K562 (cell line): ENCODE measurements at regions not wholly inside any gene's neighbourhood (a gene's known extent, or its start where the extent isn't known, plus 50 kb on each side); places are given as distances from the start of the nearest gene placed in this dataset.

Source experiments
- ATAC-seq: fragments of 200-7000 bp; cut with Tn5 transposase; 3 replicates; pipeline ENCODE4 v1.9.1; 2020; ENCODE audit warnings: moderate library complexity
- BruUV-seq: library from RNA; stranded (reverse); fragments of 400-500 nt; replicated peaks from 2 replicates; lab custom pipeline; 2021; lab: Mats Ljungman, UMichigan
- CTCF ChIA-PET: fragments of 300-600 bp; formaldehyde crosslinking; extraction: SDS; loops from one replicate; lab custom pipeline; 2021; ENCODE audit warnings: low intra/inter-chr PET ratio; lab: Yijun Ruan, JAX
- POLR2A ChIA-PET: fragments of 300-600, 350-650 bp; sonication (Branson Sonifier 250); formaldehyde crosslinking; extraction: SDS; loops from one replicate; lab custom pipeline; 2021; ENCODE audit warnings: antibody characterized with exemption, inconsistent platforms; lab: Yijun Ruan, JAX
- DNase-seq, 4 experiments: peaks; one replicate each; pipeline versions ENCODE4 v3.0.0 to v3.0.0-alpha.2; 2011 to 2018; ENCODE audit warnings: low spot score in 3 of 4, mixed read lengths in 3 of 4; ENCODE audit errors: extremely low read depth in 1 of 4
- FAIRE-seq: peaks from 2 replicates; lab custom pipeline; 2011; peaks lifted over from hg19 to GRCh38; lab: Jason Lieb, UNC
- H2AFZ ChIP-seq: 2 replicates; pipeline ENCODE4 v1.6.0; 2011; ENCODE audit warnings: low read depth, low read length, control low read depth, inconsistent platforms
- H3K27ac ChIP-seq: fragments of 200-600 bp; 3 replicates; pipeline ENCODE4 v1.8.0; 2011; ENCODE audit warnings: low read depth, mild to moderate bottlenecking, control low read depth, inconsistent platforms, low read length, moderate library complexity, mixed read lengths; ENCODE audit errors: extremely low read depth
- H3K27me3 ChIP-seq, 2 experiments: fragments of 300-600 bp in 1 of 2; 2 replicates in 1 of 2; 3 replicates in 1 of 2; pipeline versions ENCODE4 v1.6.0 to v1.8.0; 2011; ENCODE audit warnings: inconsistent platforms in 2 of 2, low read length in 2 of 2, mild to moderate bottlenecking in 1 of 2, mixed read lengths in 1 of 2, moderate library complexity in 1 of 2; ENCODE audit not compliant: control insufficient read depth in 2 of 2, insufficient read depth in 2 of 2
- H3K36me3 ChIP-seq: fragments of 300-600 bp; 3 replicates; pipeline ENCODE4 v1.8.0; 2011; ENCODE audit warnings: mild to moderate bottlenecking, low read length, inconsistent platforms; ENCODE audit not compliant: control insufficient read depth, insufficient read depth
- H3K4me1 ChIP-seq, 2 experiments: fragments of 200-600 bp in 1 of 2; replicated peaks in 1 of 2; 2 replicates in 1 of 2; 3 replicates in 1 of 2; pipeline versions ENCODE4 v1.5.1 to v1.8.0; 2011; ENCODE audit warnings: inconsistent platforms in 2 of 2, low read length in 2 of 2, mild to moderate bottlenecking in 1 of 2, mixed read lengths in 1 of 2, moderate library complexity in 1 of 2; ENCODE audit not compliant: control insufficient read depth in 2 of 2, insufficient read depth in 2 of 2
- H3K4me2 ChIP-seq: 2 replicates; pipeline ENCODE4 v1.6.1; 2011; ENCODE audit warnings: low read length, control low read depth, inconsistent platforms, mixed read lengths; ENCODE audit not compliant: insufficient read depth
- H3K4me3 ChIP-seq: fragments of 200-600 bp; sonication (generic), shearing (Covaris generic); 2 replicates; pipeline ENCODE4 v1.5.1; 2016; ENCODE audit warnings: control low read depth, inconsistent platforms
- H3K79me2 ChIP-seq: fragments of 200-600 bp; 3 replicates; pipeline ENCODE4 v1.8.0; 2011; ENCODE audit warnings: low read length, inconsistent platforms; ENCODE audit not compliant: control insufficient read depth, insufficient read depth
- H3K9ac ChIP-seq, 2 experiments: 2 replicates each; pipeline versions ENCODE4 v1.6.0 to v1.6.1; 2011; ENCODE audit warnings: low read depth in 2 of 2, low read length in 2 of 2, control low read depth in 1 of 2, inconsistent platforms in 1 of 2, mild to moderate bottlenecking in 1 of 2, mixed read lengths in 1 of 2; ENCODE audit not compliant: insufficient read depth in 1 of 2
- H3K9me1 ChIP-seq: one replicate; pipeline ENCODE4 v1.6.0; 2011; ENCODE audit warnings: inconsistent platforms, mild to moderate bottlenecking, low read length, moderate library complexity; ENCODE audit not compliant: control insufficient read depth, insufficient read depth
- H3K9me3 ChIP-seq: replicated peaks from 2 replicates; pipeline ENCODE4 v1.5.1; 2011; ENCODE audit warnings: low read depth, low read length, inconsistent platforms; ENCODE audit not compliant: control insufficient read depth, insufficient read depth
- H4K20me1 ChIP-seq: replicated peaks from 2 replicates; pipeline ENCODE4 v1.6.1; 2011; ENCODE audit warnings: low read length, inconsistent platforms, mixed read lengths; ENCODE audit not compliant: control insufficient read depth, insufficient read depth
- ETV1 ChIP-seq: fragments of 450-650 bp; conservative IDR thresholded peaks from 2 replicates; pipeline ENCODE4 v1.6.1; 2016; ENCODE audit warnings: missing genetic modification characterization, control low read depth, low read depth, missing compliant biosample characterization
- HSF4 ChIP-seq: fragments of 250-450 bp; sonication (Bioruptor Pico); IDR thresholded peaks from 2 replicates; pipeline ENCODE4 v2.1.2; 2022; ENCODE audit warnings: mild to moderate bottlenecking, moderate library complexity, borderline replicate concordance
- MAFF ChIP-seq: IDR thresholded peaks from 2 replicates; pipeline ENCODE4 v1.6.1; 2012; ENCODE audit warnings: low read length, improper control_type of control experiment
- SMARCA5 ChIP-seq: fragments of 450-650 bp; IDR thresholded peaks from 2 replicates; pipeline ENCODE4 v1.6.1; 2016
- SPI1 ChIP-seq: IDR thresholded peaks from 2 replicates; pipeline ENCODE4 v1.6.1; 2011; ENCODE audit warnings: low read depth, low read length, control low read depth, borderline replicate concordance
- ZNF76 ChIP-seq: fragments of 250-450 bp; sonication (Bioruptor Pico); IDR thresholded peaks from 2 replicates; pipeline ENCODE4 v1.4.0; 2020; ENCODE audit warnings: mild to moderate bottlenecking, moderate library complexity, borderline replicate concordance
- WGBS: fragments of 100-300 bp; shearing (Covaris generic); methylation state at CpG from one replicate; pipeline ENCODE4 v1.1.6; 2016; ENCODE audit warnings: low coverage, mixed read lengths; ENCODE audit not compliant: insufficient coverage; ENCODE audit errors: missing lambda C conversion rate; 5-methylcytosine and 5-hydroxymethylcytosine counted together
- in situ Hi-C: fragments of 300-500 bp; cut with MboI; formaldehyde crosslinking; loops from 4 replicates; pipeline ENCODE4 v1.15.0; 2018; ENCODE audit warnings: inconsistent platforms, mixed read lengths
- intact Hi-C: fragments of 100-400 bp; cut with micrococcal nuclease; formaldehyde crosslinking; loops from 2 replicates; pipeline ENCODE4 v1.14.2; 2022
- TF ChIP-seq, protein P1 (sequence below): fragments of 250-450 bp; sonication (Bioruptor Pico); IDR thresholded peaks from 2 replicates; pipeline ENCODE4 v1.5.0; 2022; ENCODE audit warnings: mild to moderate bottlenecking
- TF ChIP-seq, protein P2 (sequence below): sonication (generic); formaldehyde crosslinking; IDR thresholded peaks from 2 replicates; pipeline ENCODE4 v1.8.0; 2022; ENCODE audit warnings: mild to moderate bottlenecking, missing genetic modification reagents, borderline replicate concordance

DNA sequence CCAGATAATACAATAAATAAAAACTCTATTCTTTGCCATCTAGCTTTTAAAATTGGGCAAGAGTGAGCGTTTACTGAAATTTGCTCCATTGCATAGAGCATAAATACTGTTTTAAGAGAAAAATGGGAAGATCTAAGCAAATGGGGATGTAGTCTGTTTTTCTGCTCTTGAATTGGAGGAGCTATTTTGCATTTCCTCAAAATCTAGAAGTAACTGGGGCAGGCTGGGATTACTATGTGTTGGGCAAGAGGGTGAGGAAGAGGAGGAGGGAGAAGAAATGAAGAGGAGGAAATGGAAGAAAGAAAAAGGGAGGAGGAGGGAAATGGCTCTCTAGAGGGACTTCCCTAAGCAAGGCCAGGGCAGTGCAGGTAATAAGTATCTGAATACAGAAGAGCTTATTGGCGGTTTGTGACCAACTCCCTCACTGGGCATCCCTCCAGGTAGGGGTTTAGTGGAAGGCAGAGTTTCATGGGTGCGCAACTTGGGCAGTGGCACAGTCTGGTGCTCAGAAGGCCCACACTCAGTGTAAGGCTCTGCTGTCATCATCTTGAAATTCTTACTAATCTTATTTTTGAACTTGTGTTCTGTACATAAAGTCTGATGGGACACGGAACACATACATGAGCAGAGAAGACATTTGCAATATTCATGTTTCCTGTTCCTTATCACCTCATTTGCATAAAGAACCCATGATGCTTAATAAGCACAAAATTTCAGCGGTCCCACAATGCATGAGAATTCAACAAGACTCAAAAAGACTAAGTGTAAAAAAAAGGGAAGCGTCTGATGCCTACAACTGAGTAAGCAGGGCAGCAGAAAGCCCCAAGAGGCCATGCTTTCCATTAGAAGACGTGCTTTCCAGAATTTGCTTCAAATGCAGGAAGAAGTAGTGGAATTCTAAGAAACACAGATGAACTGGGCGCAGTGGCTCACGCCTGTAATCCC, 116.9 kb downstream of the EVX1 start:
- Histone ChIP-seq H3K9ac (no peak overlapping the region), H3K9me1 (no peaks in the 10 kb centered on the region), H3K4me2 (no peak overlapping the region), H3K79me2 (no peaks in the 10 kb centered on the region), H2AFZ (no peak overlapping the region), H4K20me1 (no peaks in the 10 kb centered on the region), H3K4me3 (no peak overlapping the region), H3K9me3 (no peaks in the 10 kb centered on the region), H3K36me3 (no peaks in the 10 kb centered on the region), H3K4me1 (no peaks in the 10 kb centered on the region), H3K27me3 (peaks cover 3 to 4% of the 10 kb centered on the region in 2 experiments; a peak in 1 of 5 replicates), H3K27ac (no peak overlapping the region)
- intact Hi-C loops: no loop called here
- CTCF ChIA-PET: no interaction called here
- DNase-seq (no peak), ATAC-seq (no peak), FAIRE-seq (no peak)
- BruUV-seq: no TSS peak
- in situ Hi-C loops: no loop called here
- POLR2A ChIA-PET: no interaction called here
- TF ChIP-seq SPI1 (0 out of 2 replicates have a peak, but pooled peaks have one; percentile 11), SMARCA5 (no peak)
- 19% methylated on average over 9 of the region's 9 CpGs for WGBS

DNA sequence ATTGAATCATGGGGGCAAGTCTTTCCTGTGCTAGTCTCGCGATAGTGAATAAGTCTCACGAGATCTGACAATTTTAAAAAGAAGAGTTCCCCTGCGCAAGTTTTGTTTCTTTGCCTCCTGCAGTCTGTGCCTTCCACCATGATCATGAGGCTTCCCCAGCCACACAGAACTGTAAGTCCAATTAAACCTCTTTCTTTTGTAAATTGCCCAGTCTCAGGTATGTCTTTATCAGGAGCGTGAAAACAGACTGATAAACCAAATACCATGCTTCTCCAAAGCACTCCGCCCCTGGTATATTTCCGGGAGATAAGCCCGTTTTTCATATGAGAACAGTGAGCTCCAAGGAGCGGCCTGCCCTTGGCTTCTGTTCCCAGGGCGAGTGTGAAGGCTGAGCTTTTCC, 118.9 kb downstream of the EVX1 start:
- no peaks in the 10 kb centered on the region for H3K9me1 ChIP-seq
- no peaks in the 10 kb centered on the region for H3K4me1 ChIP-seq
- H3K4me2 ChIP-seq: peak overlapping the region; percentile 32
- ChIA-PET POLR2A (interaction anchor here (1.0 to 1.5 kb wide), 3 partner anchors 12 to 27 kb away, joined by 3 to 5 read pairs (median 3); no protein-coding TSS in a partner anchor), CTCF (no interaction called here)
- intact Hi-C loops (no loop called here), in situ Hi-C loops (no loop called here)
- no TSS peak for BruUV-seq
- ATAC-seq (peak; percentile 85), FAIRE-seq (peak; percentile 76), DNase-seq (peak; percentile 19 to 63 (median 38))
- no peaks in the 10 kb centered on the region for H3K79me2 ChIP-seq
- peak overlapping the region; percentile 43 to 66; a peak in 3 of 4 replicates for H3K9ac ChIP-seq
- 9% methylated on average over 10 of the region's 10 CpGs for WGBS
- peaks cover 0 to 4% of the 10 kb centered on the region in 2 experiments; a peak in 1 of 5 replicates for H3K27me3 ChIP-seq
- no peaks in the 10 kb centered on the region for H3K36me3 ChIP-seq
- no peaks in the 10 kb centered on the region for H3K9me3 ChIP-seq
- H4K20me1 ChIP-seq: no peaks in the 10 kb centered on the region
- peak overlapping the region; percentile 49; the same call in 2 of the 3 replicates for H3K27ac ChIP-seq
- H3K4me3 ChIP-seq: peak overlapping the region; percentile 26
- H2AFZ ChIP-seq: peak overlapping the region; percentile 68
- TF ChIP-seq HSF4 (no peak), ZNF76 (no peak), MAFF (peak; percentile 40; the same call in 1 of the 2 replicates), ETV1 (tag) (peak; percentile 40)
- TF ChIP-seq, protein P1, sequence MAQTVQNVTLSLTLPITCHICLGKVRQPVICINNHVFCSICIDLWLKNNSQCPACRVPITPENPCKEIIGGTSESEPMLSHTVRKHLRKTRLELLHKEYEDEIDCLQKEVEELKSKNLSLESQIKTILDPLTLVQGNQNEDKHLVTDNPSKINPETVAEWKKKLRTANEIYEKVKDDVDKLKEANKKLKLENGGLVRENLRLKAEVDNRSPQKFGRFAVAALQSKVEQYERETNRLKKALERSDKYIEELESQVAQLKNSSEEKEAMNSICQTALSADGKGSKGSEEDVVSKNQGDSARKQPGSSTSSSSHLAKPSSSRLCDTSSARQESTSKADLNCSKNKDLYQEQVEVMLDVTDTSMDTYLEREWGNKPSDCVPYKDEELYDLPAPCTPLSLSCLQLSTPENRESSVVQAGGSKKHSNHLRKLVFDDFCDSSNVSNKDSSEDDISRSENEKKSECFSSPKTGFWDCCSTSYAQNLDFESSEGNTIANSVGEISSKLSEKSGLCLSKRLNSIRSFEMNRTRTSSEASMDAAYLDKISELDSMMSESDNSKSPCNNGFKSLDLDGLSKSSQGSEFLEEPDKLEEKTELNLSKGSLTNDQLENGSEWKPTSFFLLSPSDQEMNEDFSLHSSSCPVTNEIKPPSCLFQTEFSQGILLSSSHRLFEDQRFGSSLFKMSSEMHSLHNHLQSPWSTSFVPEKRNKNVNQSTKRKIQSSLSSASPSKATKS (CRISPR knock-in tag): no peak
- TF ChIP-seq, protein P2, sequence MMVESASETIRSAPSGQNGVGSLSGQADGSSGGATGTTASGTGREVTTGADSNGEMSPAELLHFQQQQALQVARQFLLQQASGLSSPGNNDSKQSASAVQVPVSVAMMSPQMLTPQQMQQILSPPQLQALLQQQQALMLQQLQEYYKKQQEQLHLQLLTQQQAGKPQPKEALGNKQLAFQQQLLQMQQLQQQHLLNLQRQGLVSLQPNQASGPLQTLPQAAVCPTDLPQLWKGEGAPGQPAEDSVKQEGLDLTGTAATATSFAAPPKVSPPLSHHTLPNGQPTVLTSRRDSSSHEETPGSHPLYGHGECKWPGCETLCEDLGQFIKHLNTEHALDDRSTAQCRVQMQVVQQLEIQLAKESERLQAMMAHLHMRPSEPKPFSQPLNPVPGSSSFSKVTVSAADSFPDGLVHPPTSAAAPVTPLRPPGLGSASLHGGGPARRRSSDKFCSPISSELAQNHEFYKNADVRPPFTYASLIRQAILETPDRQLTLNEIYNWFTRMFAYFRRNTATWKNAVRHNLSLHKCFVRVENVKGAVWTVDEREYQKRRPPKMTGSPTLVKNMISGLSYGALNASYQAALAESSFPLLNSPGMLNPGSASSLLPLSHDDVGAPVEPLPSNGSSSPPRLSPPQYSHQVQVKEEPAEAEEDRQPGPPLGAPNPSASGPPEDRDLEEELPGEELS (CRISPR knock-in tag): no peak
